ENCODE measurements at regions not wholly inside any gene's neighbourhood (a gene's known extent, or its start where the extent isn't known, plus 50 kb on each side); places are given as distances from the start of the nearest gene placed in this dataset.

- Histone ChIP-seq H3K4me3 (replicated peaks in 1 of 3; ENCODE audit: insufficient read depth in 1 of 3, low read depth in 2 of 3, low read length in 3 of 3) (peak overlapping the region; percentile 49 to 75 (median 72)), H2AFZ (ENCODE audit: low read length) (peak overlapping the region; percentile 98), H3K36me3 (replicated peaks in 1 of 2; ENCODE audit: control insufficient read depth in 1 of 2, insufficient read depth in 2 of 2, low read length in 2 of 2) (no peaks in the 10 kb centered on the region), H3K4me1 (ENCODE audit: insufficient read depth, low read length) (peaks cover 36% of the 10 kb centered on the region), H4K20me1 (ENCODE audit: insufficient read depth, low read length) (no peaks in the 10 kb centered on the region), H3K9ac (ENCODE audit: insufficient read depth, low read depth, low read length) (peak overlapping the region; percentile 32; the same call in 1 of the 2 replicates), H3K27ac (ENCODE audit: extremely low read length, insufficient read depth, low read length) (peak overlapping the region; percentile 33), H3K79me2 (ENCODE audit: insufficient read depth, low read length) (no peaks in the 10 kb centered on the region), H3K9me3 (ENCODE audit: low read length) (no peaks in the 10 kb centered on the region), H3K27me3 (ENCODE audit: control insufficient read depth in 1 of 2, insufficient read depth in 2 of 2, low read length in 2 of 2) (peaks cover 0 to 19% of the 10 kb centered on the region in 2 experiments; a peak in 2 of 5 replicates), H3K4me2 (ENCODE audit: low read depth, low read length) (peak overlapping the region; percentile 92)
- WGBS (ENCODE audit: low lambda C conversion rate) = 1% methylated on average over 23 of the region's 23 CpGs
- no peak for FAIRE-seq
- peak; percentile 76 for DNase-seq (ENCODE audit: low spot score)
- ATAC-seq = peak; percentile 89
- CTCF ChIA-PET (ENCODE audit: low intra/inter-chr PET ratio, low total read pairs) = no interaction called here
- intact Hi-C loops (cut with micrococcal nuclease; ENCODE audit: unreplicated experiment) (no loop called here), in situ Hi-C loops (cut with HindIII; ENCODE audit: extremely low pct_ligation_motif_present, low pct_unique_long_range_greater_than_20kb) (no loop called here)
- no TSS peak for BruUV-seq (replicated peaks)
- POLR2A ChIA-PET = interaction anchor here (0.9 to 1.3 kb wide), 3 partner anchors 80 to 340 kb away, joined by 3 to 4 read pairs (median 3); partner anchors contain the start of gene ZNF184
- no peak for TF ChIP-seq ZNF124 (CRISPR knock-in tag; IDR thresholded peaks at IDR 0.05)
- no peak for TF ChIP-seq ZNF83 (CRISPR knock-in tag; IDR thresholded peaks at IDR 0.05; ENCODE audit: borderline replicate concordance)
- no peak for TF ChIP-seq ZSCAN20 (CRISPR knock-in tag; IDR thresholded peaks at IDR 0.05; ENCODE audit: borderline replicate concordance)
- no peak for TF ChIP-seq ZFYVE20 (CRISPR knock-in tag; IDR thresholded peaks at IDR 0.05; ENCODE audit: borderline replicate concordance, low read depth)
- TF ChIP-seq ZEB1 (IDR thresholded peaks at IDR 0.05; ENCODE audit: insufficient replicate concordance, low read depth) = no peak
- 0 out of 2 replicates have a peak, but pooled peaks have one; percentile 15 for TF ChIP-seq ZMYM3 (CRISPR knock-in tag; IDR thresholded peaks at IDR 0.05)
- no peak for TF ChIP-seq SNAI1 (CRISPR knock-in tag; IDR thresholded peaks at IDR 0.05; ENCODE audit: borderline replicate concordance)
- no peak for TF ChIP-seq ZNF704 (CRISPR knock-in tag; IDR thresholded peaks at IDR 0.05; ENCODE audit: borderline replicate concordance)
- peak; percentile 60; the same call in 1 of the 2 replicates for TF ChIP-seq ZBTB7B (CRISPR knock-in tag; IDR thresholded peaks at IDR 0.05)
- TF ChIP-seq CENPBD1 (CRISPR knock-in tag; IDR thresholded peaks at IDR 0.05; ENCODE audit: borderline replicate concordance, low read depth) = no peak
- no peak for TF ChIP-seq ZNF510 (CRISPR knock-in tag; IDR thresholded peaks at IDR 0.05; ENCODE audit: low read depth)
- TF ChIP-seq ZNF333 (CRISPR knock-in tag; IDR thresholded peaks at IDR 0.05; ENCODE audit: borderline replicate concordance) = no peak
- no peak for TF ChIP-seq XRCC5 (optimal IDR thresholded peaks at IDR 0.05; ENCODE audit: low read length)
- TF ChIP-seq KAT8 (CRISPR knock-in tag; IDR thresholded peaks at IDR 0.05) = peak; percentile 47; the same call in 1 of the 2 replicates
- no peak for TF ChIP-seq U2AF1 (optimal IDR thresholded peaks at IDR 0.05; ENCODE audit: low read depth, low read length)
- TF ChIP-seq ZNF430 (CRISPR knock-in tag; IDR thresholded peaks at IDR 0.05) = 0 out of 2 replicates have a peak, but pooled peaks have one; percentile 68
- no peak for TF ChIP-seq GTF3A (CRISPR knock-in tag; conservative IDR thresholded peaks at IDR 0.05)
- TF ChIP-seq BATF2 (CRISPR knock-in tag; IDR thresholded peaks at IDR 0.05) = no peak
- TF ChIP-seq TRAFD1 (CRISPR knock-in tag; IDR thresholded peaks at IDR 0.05; ENCODE audit: borderline replicate concordance) = 0 out of 2 replicates have a peak, but pooled peaks have one; percentile 63
These were observed 80.4 kb upstream of the ZNF184 start for GRCh38 chr6:27553123-27553904.

All from HepG2 (cell line).